Progenitor cell of endocrine pancreas (in vitro differentiated cells): ENCODE measurements at regions not wholly inside any gene's neighbourhood (a gene's known extent, or its start where the extent isn't known, plus 50 kb on each side); places are given as distances from the start of the nearest gene placed in this dataset.

Experiments
- DNase-seq: peaks from one replicate; pipeline ENCODE4 v3.0.0; 2021; ENCODE audit warnings: low spot score; ENCODE audit not compliant: unreplicated experiment
- H3K27ac Mint-ChIP-seq: 2 replicates; pipeline ENCODE4 v1.8.0; 2021; ENCODE audit warnings: mild to moderate bottlenecking, moderate library complexity, mixed read lengths
- H3K27me3 Mint-ChIP-seq: 2 replicates; pipeline ENCODE4 v1.8.0; 2021; ENCODE audit warnings: mixed read lengths
- H3K36me3 Mint-ChIP-seq: 2 replicates; pipeline ENCODE4 v1.8.0; 2022; ENCODE audit warnings: mixed read lengths; ENCODE audit not compliant: insufficient read depth
- H3K4me1 Mint-ChIP-seq: 2 replicates; pipeline ENCODE4 v1.8.0; 2021; ENCODE audit warnings: low read depth, mixed read lengths
- H3K4me3 Mint-ChIP-seq: 2 replicates; pipeline ENCODE4 v1.8.0; 2021; ENCODE audit warnings: low read depth, mild to moderate bottlenecking, moderate library complexity, mixed read lengths
- H3K9me3 Mint-ChIP-seq: 2 replicates; pipeline ENCODE4 v1.8.0; 2021; ENCODE audit warnings: low read depth, mixed read lengths
- CTCF ChIP-seq: fragments of 200-600 bp; sonication (generic); IDR thresholded peaks from one replicate; pipeline ENCODE4 v1.5.0; 2021; ENCODE audit warnings: antibody characterized with exemption, mild to moderate bottlenecking; ENCODE audit not compliant: unreplicated experiment

- Mint-ChIP-seq H3K27me3 (no peaks in the 10 kb centered on the region), H3K4me3 (no peak overlapping the region), H3K4me1 (peaks cover 5% of the 10 kb centered on the region), H3K27ac (no peak overlapping the region), H3K36me3 (no peaks in the 10 kb centered on the region), H3K9me3 (peaks cover 12% of the 10 kb centered on the region)
- TF ChIP-seq CTCF: no peak
- no peak for DNase-seq
Measured at GRCh38 chr5:60417500-60418181, 282.3 kb downstream of the DEPDC1B start.

- H3K4me1 Mint-ChIP-seq: peaks cover 5% of the 10 kb centered on the region
- TF ChIP-seq CTCF: no peak
- no peaks in the 10 kb centered on the region for H3K27me3 Mint-ChIP-seq
- no peaks in the 10 kb centered on the region for H3K36me3 Mint-ChIP-seq
- peaks cover 3% of the 10 kb centered on the region for H3K9me3 Mint-ChIP-seq
- DNase-seq: no peak
- no peak overlapping the region for H3K27ac Mint-ChIP-seq
- H3K4me3 Mint-ChIP-seq: no peak overlapping the region
Measured at GRCh38 chr5:60415443-60415842, 284.5 kb downstream of the DEPDC1B start.

- no peak overlapping the region for H3K27ac Mint-ChIP-seq
- no peak overlapping the region for H3K4me3 Mint-ChIP-seq
- no peaks in the 10 kb centered on the region for H3K36me3 Mint-ChIP-seq
- DNase-seq: no peak
- H3K4me1 Mint-ChIP-seq: no peaks in the 10 kb centered on the region
- H3K9me3 Mint-ChIP-seq: no peaks in the 10 kb centered on the region
- no peak for TF ChIP-seq CTCF
- H3K27me3 Mint-ChIP-seq: no peaks in the 10 kb centered on the region
Measured at GRCh38 chr5:60410427-60410826, 289.5 kb downstream of the DEPDC1B start.

GRCh38 chr5:60404171-60404570 lies 295.8 kb downstream of the DEPDC1B start:
- Mint-ChIP-seq H3K9me3 (no peaks in the 10 kb centered on the region), H3K4me1 (no peaks in the 10 kb centered on the region), H3K27me3 (no peaks in the 10 kb centered on the region), H3K36me3 (no peaks in the 10 kb centered on the region), H3K27ac (no peak overlapping the region), H3K4me3 (no peak overlapping the region)
- no peak for TF ChIP-seq CTCF
- DNase-seq: no peak

- Mint-ChIP-seq H3K4me1 (no peaks in the 10 kb centered on the region), H3K9me3 (no peaks in the 10 kb centered on the region), H3K36me3 (no peaks in the 10 kb centered on the region), H3K27me3 (no peaks in the 10 kb centered on the region), H3K4me3 (no peak overlapping the region), H3K27ac (no peak overlapping the region)
- no peak for TF ChIP-seq CTCF
- no peak for DNase-seq
Measured at GRCh38 chr5:60403343-60404006, 296.5 kb downstream of the DEPDC1B start.
